H1 (cell line): ENCODE measurements at regions not wholly inside any gene's neighbourhood (a gene's known extent, or its start where the extent isn't known, plus 50 kb on each side); places are given as distances from the start of the nearest gene placed in this dataset.

Experiments used
- CTCF ChIA-PET: fragments of 300-600 bp; sonication (Branson Sonifier 250); formaldehyde crosslinking; loops from one replicate; lab custom pipeline; 2021; ENCODE audit not compliant: partially characterized antibody; lab: Charles Lee
- POLR2A ChIA-PET: fragments of 300-600 bp; sonication (Branson Sonifier 250); formaldehyde crosslinking; loops from one replicate; lab custom pipeline; 2021; ENCODE audit warnings: inconsistent platforms; ENCODE audit not compliant: partially characterized antibody; lab: Charles Lee
- DNase-seq, 2 experiments: peaks; one replicate each; pipeline versions ENCODE4 v3.0.0 to v3.0.0-alpha.2; 2010 to 2022; ENCODE audit warnings: low spot score in 2 of 2, low read depth in 1 of 2, mixed read lengths in 1 of 2
- FAIRE-seq: peaks from 2 replicates; lab custom pipeline; 2011; peaks lifted over from hg19 to GRCh38; lab: Jason Lieb, UNC
- H2AFZ ChIP-seq: 2 replicates; pipeline ENCODE4 v1.8.1; 2012; ENCODE audit warnings: low read length, inconsistent platforms
- H2AK5ac ChIP-seq: 2 replicates; pipeline ENCODE4 v1.6.1; 2013; ENCODE audit warnings: low read depth, low read length
- H2BK120ac ChIP-seq: replicated peaks from 2 replicates; pipeline ENCODE3; 2013; ENCODE audit warnings: low read depth, low read length, inconsistent platforms
- H2BK12ac ChIP-seq: 2 replicates; pipeline ENCODE4 v1.6.1; 2013; ENCODE audit warnings: low read depth, low read length
- H2BK15ac ChIP-seq: 2 replicates; pipeline ENCODE4 v1.6.1; 2013; ENCODE audit warnings: low read length
- H2BK20ac ChIP-seq: 2 replicates; pipeline ENCODE4 v1.6.1; 2013; ENCODE audit warnings: low read length
- H2BK5ac ChIP-seq: 2 replicates; pipeline ENCODE4 v1.6.1; 2013; ENCODE audit warnings: low read depth, low read length
- H3K14ac ChIP-seq: 2 replicates; pipeline ENCODE4 v1.6.1; 2013; ENCODE audit warnings: inconsistent platforms; ENCODE audit not compliant: insufficient read length
- H3K18ac ChIP-seq: 2 replicates; pipeline ENCODE4 v1.6.1; 2013; ENCODE audit warnings: low read length; ENCODE audit errors: extremely low read depth
- H3K23ac ChIP-seq: 2 replicates; pipeline ENCODE4 v1.6.1; 2013; ENCODE audit warnings: inconsistent platforms; ENCODE audit not compliant: insufficient read length
- H3K23me2 ChIP-seq: 2 replicates; pipeline ENCODE4 v1.6.1; 2013; ENCODE audit warnings: low read depth, low read length
- H3K27ac ChIP-seq: 2 replicates; pipeline ENCODE4 v1.6.1; 2011; ENCODE audit warnings: low read depth, low read length, inconsistent platforms
- H3K27me3 ChIP-seq, 4 experiments: replicated peaks in 1 of 4; 1 replicate in 1 of 4; 2 replicates in 3 of 4; pipeline versions ENCODE4 v1.6.1 to v1.8.1; 2011 to 2013; ENCODE audit warnings: low read length in 3 of 4, mild to moderate bottlenecking in 3 of 4, inconsistent platforms in 2 of 4, mixed read lengths in 2 of 4, moderate library complexity in 1 of 4; ENCODE audit not compliant: control insufficient read depth in 3 of 4, insufficient read depth in 3 of 4; ENCODE audit errors: extremely low read depth in 1 of 4
- H3K36me3 ChIP-seq, 4 experiments: 2 replicates each; pipeline versions ENCODE4 v1.6.1 to v1.8.1; 2011 to 2013; ENCODE audit warnings: mild to moderate bottlenecking in 4 of 4, low read length in 3 of 4, moderate library complexity in 2 of 4, control low read depth in 1 of 4, inconsistent platforms in 1 of 4; ENCODE audit not compliant: insufficient read depth in 4 of 4, control insufficient read depth in 2 of 4
- H3K4ac ChIP-seq: replicated peaks from 2 replicates; pipeline ENCODE3; 2013; ENCODE audit warnings: low read length, low read depth, mixed read lengths, inconsistent platforms; ENCODE audit not compliant: insufficient read length
- H3K4me1 ChIP-seq, 4 experiments: replicated peaks in 1 of 4; 1 replicate in 1 of 4; 2 replicates in 3 of 4; pipeline versions ENCODE4 v1.6.1 to v1.8.1; 2011 to 2013; ENCODE audit warnings: low read length in 3 of 4, inconsistent platforms in 2 of 4, mixed read lengths in 1 of 4; ENCODE audit not compliant: insufficient read depth in 4 of 4, control insufficient read depth in 3 of 4
- H3K4me2 ChIP-seq, 2 experiments: 2 replicates each; pipeline versions ENCODE4 v1.6.1 to v1.8.1; 2011 to 2013; ENCODE audit warnings: low read depth in 2 of 2, low read length in 2 of 2, control low read depth in 1 of 2, inconsistent platforms in 1 of 2, mild to moderate bottlenecking in 1 of 2; ENCODE audit not compliant: insufficient read depth in 1 of 2
- H3K4me3 ChIP-seq, 4 experiments: fragments of 200-600, 300-600 bp in 1 of 4; sonication (generic), shearing (Covaris generic), sonication (Bioruptor Twin) in 1 of 4; 2 replicates each; pipeline versions ENCODE4 v1.5.1 to v1.8.1; 2011 to 2016; ENCODE audit warnings: low read length in 4 of 4, low read depth in 3 of 4, control low read depth in 2 of 4, inconsistent platforms in 2 of 4, mild to moderate bottlenecking in 2 of 4, mixed read lengths in 1 of 4, moderate library complexity in 1 of 4; ENCODE audit not compliant: insufficient read depth in 2 of 4; ENCODE audit errors: extremely low read depth in 1 of 4
- H3K56ac ChIP-seq: replicated peaks from 2 replicates; pipeline ENCODE3; 2013; ENCODE audit warnings: low read depth, mild to moderate bottlenecking, mixed read lengths, low read length, inconsistent platforms; ENCODE audit not compliant: insufficient read length
- H3K79me1 ChIP-seq: 2 replicates; pipeline ENCODE4 v1.6.1; 2013; ENCODE audit warnings: low read depth, low read length, control low read depth
- H3K79me2 ChIP-seq, 2 experiments: 2 replicates each; pipeline versions ENCODE4 v1.6.1 to v1.8.1; 2012 to 2013; ENCODE audit warnings: low read length in 2 of 2, mild to moderate bottlenecking in 2 of 2, inconsistent platforms in 1 of 2; ENCODE audit not compliant: insufficient read depth in 2 of 2, control insufficient read depth in 1 of 2
- H3K9ac ChIP-seq, 4 experiments: replicated peaks in 1 of 4; 1 replicate in 1 of 4; 2 replicates in 3 of 4; pipeline versions ENCODE4 v1.6.1 to v1.8.1; 2011 to 2013; ENCODE audit warnings: low read depth in 3 of 4, low read length in 3 of 4, control low read depth in 2 of 4, mild to moderate bottlenecking in 2 of 4, moderate library complexity in 2 of 4, inconsistent platforms in 1 of 4; ENCODE audit errors: extremely low read depth in 1 of 4
- H3K9me3 ChIP-seq, 2 experiments: 2 replicates each; pipeline versions ENCODE4 v1.6.1 to v1.8.1; 2012 to 2013; ENCODE audit warnings: mild to moderate bottlenecking in 2 of 2, moderate library complexity in 2 of 2, control low read depth in 1 of 2, inconsistent platforms in 1 of 2, low read depth in 1 of 2, low read length in 1 of 2, mixed read lengths in 1 of 2; ENCODE audit not compliant: insufficient read depth in 2 of 2
- H4K20me1 ChIP-seq, 2 experiments: replicated peaks in 1 of 2; 2 replicates each; pipeline versions ENCODE3 to v1.8.1; 2011 to 2013; ENCODE audit warnings: inconsistent platforms in 2 of 2, low read length in 2 of 2, mild to moderate bottlenecking in 1 of 2; ENCODE audit not compliant: insufficient read depth in 2 of 2, control insufficient read depth in 1 of 2
- H4K5ac ChIP-seq: 2 replicates; pipeline ENCODE4 v1.6.1; 2013; ENCODE audit warnings: low read length, low read depth, mixed read lengths, inconsistent platforms; ENCODE audit not compliant: insufficient read length
- H4K8ac ChIP-seq: 2 replicates; pipeline ENCODE4 v1.8.0; 2013; ENCODE audit warnings: mild to moderate bottlenecking, moderate library complexity, low read length, inconsistent platforms; ENCODE audit not compliant: insufficient read depth; ENCODE audit errors: extremely low read depth
- H4K91ac ChIP-seq: replicated peaks from 2 replicates; pipeline ENCODE3; 2013; ENCODE audit warnings: low read length, mixed read lengths, inconsistent platforms; ENCODE audit not compliant: insufficient read length
- MAFK ChIP-seq: IDR thresholded peaks from 2 replicates; pipeline ENCODE4 v1.6.1; 2012; ENCODE audit warnings: low read depth, mild to moderate bottlenecking, improper control_type of control experiment, low read length
- NANOG ChIP-seq: IDR thresholded peaks from 2 replicates; pipeline ENCODE4 v1.6.1; 2011; ENCODE audit warnings: low read length, low read depth, mild to moderate bottlenecking, inconsistent platforms; ENCODE audit not compliant: insufficient read depth, poor library complexity, severe bottlenecking
- WGBS, 2 experiments: shearing (Covaris generic) in 1 of 2; methylation state at CpG; one replicate each; pipeline versions ENCODE4 v1.1.6 to v1.1.7; 2013 to 2015; ENCODE audit warnings: low lambda C conversion rate in 2 of 2, mixed read lengths in 2 of 2, inconsistent platforms in 1 of 2, low coverage in 1 of 2, missing lambda C conversion rate in 1 of 2; ENCODE audit not compliant: insufficient replicate concordance in 2 of 2, insufficient coverage in 1 of 2, insufficient read length in 1 of 2; ENCODE audit errors: extremely low coverage in 1 of 2, missing lambda C conversion rate in 1 of 2; 5-methylcytosine and 5-hydroxymethylcytosine counted together

GRCh38 chr21:35703704-35704103 is 356.6 kb downstream of the SETD4 start:
- TF ChIP-seq NANOG (no peak), MAFK (peak; percentile 67; the same call in 1 of the 2 replicates)
- Histone ChIP-seq H3K4me3 (no peak overlapping the region), H3K79me2 (no peaks in the 10 kb centered on the region), H4K8ac (no peak overlapping the region), H2AFZ (no peak overlapping the region), H2BK5ac (no peak overlapping the region), H4K20me1 (no peaks in the 10 kb centered on the region), H3K4me2 (no peak overlapping the region), H3K56ac (no peak overlapping the region), H2BK20ac (no peak overlapping the region), H2BK12ac (no peak overlapping the region), H3K79me1 (no peaks in the 10 kb centered on the region), H3K27ac (no peak overlapping the region), H3K14ac (no peak overlapping the region), H3K27me3 (no peaks in the 10 kb centered on the region), H3K9me3 (no peaks in the 10 kb centered on the region), H3K9ac (no peak overlapping the region), H3K4me1 (no peaks in the 10 kb centered on the region), H3K18ac (no peak overlapping the region), H3K36me3 (no peaks in the 10 kb centered on the region), H2BK120ac (no peak overlapping the region), H4K5ac (no peak overlapping the region), H3K4ac (no peak overlapping the region), H2BK15ac (no peak overlapping the region), H2AK5ac (no peak overlapping the region), H3K23ac (no peak overlapping the region), H3K23me2 (no peaks in the 10 kb centered on the region), H4K91ac (no peak overlapping the region)
- DNase-seq (no peak), FAIRE-seq (no peak)
- CTCF ChIA-PET = interaction anchor here (0.6 kb wide), 1 partner anchor 810 kb away, joined by 3 read pairs; no protein-coding TSS in a partner anchor
- POLR2A ChIA-PET = no interaction called here
- 96% methylated on average over 1 of the region's 1 CpG; no CpG with 5 or more reads in 1 of the 2 experiments for WGBS, 2 experiments
